GM20431 (cell line): ENCODE measurements at regions not wholly inside any gene's neighbourhood (a gene's known extent, or its start where the extent isn't known, plus 50 kb on each side); places are given as distances from the start of the nearest gene placed in this dataset.

Experiments used
- in situ Hi-C: fragments of 300-500 bp; cut with MseI, MboI; formaldehyde crosslinking; loops from one replicate; pipeline ENCODE4 v1.15.0; 2020; ENCODE audit warnings: low sequenced_read_pairs; ENCODE audit not compliant: unreplicated experiment

DNA sequence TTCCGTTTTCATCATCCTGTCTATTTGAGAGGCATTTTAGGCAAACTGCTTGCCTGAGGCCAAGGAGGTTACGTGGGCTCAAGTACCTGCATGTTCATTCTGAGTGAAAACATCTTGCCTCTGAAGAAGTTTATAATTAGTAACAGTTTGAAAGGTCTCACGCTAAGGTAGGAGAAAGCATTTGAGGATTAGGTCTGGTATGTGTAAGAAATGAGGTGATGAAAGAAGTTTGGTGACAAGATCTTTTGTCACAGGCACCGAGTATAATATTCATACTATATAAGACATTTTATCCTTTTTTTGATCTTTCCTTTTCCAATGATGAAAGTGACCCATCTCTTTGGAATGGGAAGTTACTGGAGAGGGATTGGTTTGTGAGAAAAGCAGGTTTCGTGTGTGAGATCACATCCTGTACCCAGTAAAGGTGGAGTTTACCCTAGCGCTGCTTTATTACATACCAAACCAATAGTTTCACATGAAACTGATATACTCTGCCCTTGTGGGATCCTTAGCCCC lies 98.7 kb upstream of the PDC start:
- in situ Hi-C loops = no loop called here

GRCh38 chr1:186557147-186557777 lies 96.3 kb upstream of the PDC start:
- in situ Hi-C loops = no loop called here

DNA sequence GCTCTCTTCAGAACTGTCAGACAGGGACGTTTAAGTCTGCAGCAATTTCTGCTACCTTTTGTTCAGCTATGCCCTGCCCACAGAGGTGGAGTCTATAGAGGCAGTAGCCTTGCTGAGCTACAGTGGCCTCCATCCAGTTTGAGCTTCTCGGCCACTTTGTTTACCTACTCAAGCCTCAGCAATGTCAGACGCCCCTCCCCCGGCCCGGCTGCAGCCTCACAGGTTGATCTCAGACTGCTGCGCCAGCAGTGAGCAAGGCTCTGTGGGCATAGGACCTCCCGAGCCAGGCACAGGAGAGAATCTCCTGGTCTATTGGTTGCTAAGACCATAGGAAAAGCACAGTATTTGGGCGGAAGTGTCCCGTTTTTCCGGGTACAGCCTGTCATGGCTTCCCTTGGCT lies 89.9 kb upstream of the PDC start:
- in situ Hi-C loops = no loop called here

DNA sequence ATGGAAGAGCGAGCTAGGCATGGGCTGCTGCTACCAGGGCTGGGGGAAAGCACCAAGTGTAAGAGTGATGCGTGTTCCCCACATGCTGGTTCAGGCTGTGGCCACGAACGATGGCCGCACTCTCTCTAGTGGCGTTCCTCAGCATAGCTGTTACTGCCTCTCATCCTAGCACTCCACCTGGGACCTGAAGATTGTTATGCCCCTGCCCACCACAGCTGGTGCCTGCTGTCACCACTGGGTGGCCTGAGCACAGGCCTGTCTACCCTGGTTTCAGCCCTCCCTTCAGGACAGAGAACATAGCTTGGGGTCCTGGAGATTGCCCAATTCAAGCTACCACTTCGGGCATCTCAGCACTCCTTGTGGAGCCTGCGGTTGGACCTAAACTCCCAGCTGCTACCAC lies 80.1 kb upstream of the PDC start:
- in situ Hi-C loops = no loop called here

GRCh38 chr1:186540521-186540920 lies 79.6 kb upstream of the PDC start:
- in situ Hi-C loops = no loop called here

GRCh38 chr1:186536273-186536890 lies 75.5 kb upstream of the PDC start:
- in situ Hi-C loops = no loop called here

- in situ Hi-C loops = no loop called here
These were observed 74.6 kb upstream of the PDC start for GRCh38 chr1:186535388-186536133.

- in situ Hi-C loops = no loop called here
These were observed 73.5 kb upstream of the PDC start for GRCh38 chr1:186534401-186534800.

DNA sequence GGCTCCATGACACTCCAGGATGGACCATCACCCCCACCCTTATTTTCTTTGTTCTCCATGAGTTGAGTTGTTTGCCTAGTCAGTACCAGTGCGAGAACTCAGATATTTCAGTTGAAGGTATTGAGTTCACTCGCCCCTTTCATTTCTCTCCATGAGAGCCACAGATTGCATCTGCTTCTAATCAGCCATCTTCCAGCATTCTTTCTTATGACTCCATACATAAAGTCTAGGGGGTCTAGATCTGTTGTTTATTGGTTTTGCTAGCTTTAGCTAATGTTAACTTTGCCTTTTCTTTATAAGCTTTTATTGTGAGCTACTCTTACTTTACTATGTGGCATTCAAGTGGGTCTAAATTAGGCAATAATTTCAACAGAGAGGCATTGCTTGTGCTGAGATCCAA lies 71.6 kb upstream of the PDC start:
- in situ Hi-C loops = no loop called here

DNA sequence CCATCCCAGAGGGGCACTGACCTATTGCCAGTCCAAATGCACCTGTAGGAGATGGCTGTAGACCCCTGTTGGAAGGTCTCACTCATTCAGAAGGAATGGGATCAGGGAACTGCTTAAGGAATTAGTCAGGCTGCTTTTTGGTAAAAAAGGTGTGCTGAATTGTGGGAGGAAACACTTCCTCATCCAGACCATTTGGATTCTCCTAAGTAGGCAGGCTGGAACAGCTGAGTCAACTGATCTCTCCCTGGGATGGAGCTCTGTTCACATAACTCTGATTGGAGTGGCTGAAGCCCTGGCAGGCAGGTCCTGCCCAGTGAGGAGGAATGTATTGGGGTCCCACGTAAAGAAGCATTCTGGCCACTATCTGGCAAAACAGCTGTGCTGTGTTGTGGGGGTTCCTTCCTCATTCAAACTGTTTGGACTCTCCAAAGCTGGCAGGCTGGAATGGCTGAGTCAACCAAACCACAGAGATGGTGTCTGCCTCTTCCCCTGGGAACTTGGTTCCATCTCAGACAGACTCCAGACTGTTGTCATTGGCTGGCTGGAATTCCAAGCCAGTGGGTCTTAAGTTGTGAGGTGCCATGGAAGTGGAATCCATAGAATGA lies 70.7 kb upstream of the PDC start:
- in situ Hi-C loops = no loop called here

DNA sequence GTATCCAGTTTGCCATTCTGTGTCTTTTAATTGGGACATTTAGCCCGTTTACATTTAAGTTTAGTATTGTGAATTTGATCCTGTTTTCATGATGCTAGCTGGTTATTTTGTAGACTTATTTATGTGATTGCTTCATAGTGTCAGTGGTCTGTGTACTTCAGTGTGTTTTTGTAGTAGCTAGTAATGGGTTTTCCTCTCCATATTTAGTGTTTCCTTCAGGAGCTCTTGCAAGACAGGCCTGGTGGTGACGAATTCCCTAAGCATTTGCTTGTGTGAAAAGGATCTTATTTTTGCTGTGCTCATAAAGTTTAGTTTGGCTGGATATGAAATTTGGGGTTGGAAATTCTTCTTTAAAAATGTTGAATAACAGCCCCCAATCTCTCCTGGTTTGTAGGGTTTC lies 69.2 kb upstream of the PDC start:
- in situ Hi-C loops = no loop called here

DNA sequence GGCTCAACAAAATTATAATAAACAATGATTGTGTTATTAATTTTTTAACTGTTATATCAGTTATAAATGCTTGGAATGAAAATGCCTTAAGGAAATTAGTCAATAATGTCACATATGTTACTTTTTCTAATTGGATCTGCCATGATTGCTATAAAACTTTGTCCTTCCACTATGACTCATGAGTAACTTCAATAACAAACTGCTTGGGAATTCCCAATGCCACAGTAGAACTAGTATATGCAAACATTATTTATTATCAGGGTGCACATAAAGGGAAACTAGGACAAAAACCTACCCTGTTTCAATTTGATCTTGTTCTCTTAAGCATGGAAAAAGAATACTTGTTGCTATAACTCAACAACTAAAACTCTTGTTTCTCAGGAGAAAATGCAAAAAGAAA lies 59.1 kb upstream of the PDC start:
- in situ Hi-C loops = no loop called here

GRCh38 chr1:186518822-186519381 lies 58.0 kb upstream of the PDC start:
- in situ Hi-C loops = no loop called here

DNA sequence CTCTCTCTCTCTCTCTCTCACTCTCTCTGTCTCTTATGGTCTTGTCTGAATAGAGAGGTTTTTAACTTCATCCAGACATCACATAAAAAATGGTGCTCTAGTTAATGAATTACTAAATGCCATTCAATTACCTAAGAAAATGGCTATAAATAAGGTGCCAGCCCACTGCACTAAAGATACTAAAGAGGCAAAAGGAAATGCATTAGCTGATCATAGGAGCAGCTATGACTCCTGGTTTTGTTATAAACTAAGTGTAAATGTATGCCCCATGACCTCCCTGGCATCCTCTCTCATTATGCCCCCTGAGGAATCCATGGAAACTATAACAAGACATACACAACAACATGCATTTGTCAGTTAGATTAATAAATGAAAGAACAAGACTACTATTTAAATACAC lies 57.5 kb upstream of the PDC start:
- in situ Hi-C loops = no loop called here

DNA sequence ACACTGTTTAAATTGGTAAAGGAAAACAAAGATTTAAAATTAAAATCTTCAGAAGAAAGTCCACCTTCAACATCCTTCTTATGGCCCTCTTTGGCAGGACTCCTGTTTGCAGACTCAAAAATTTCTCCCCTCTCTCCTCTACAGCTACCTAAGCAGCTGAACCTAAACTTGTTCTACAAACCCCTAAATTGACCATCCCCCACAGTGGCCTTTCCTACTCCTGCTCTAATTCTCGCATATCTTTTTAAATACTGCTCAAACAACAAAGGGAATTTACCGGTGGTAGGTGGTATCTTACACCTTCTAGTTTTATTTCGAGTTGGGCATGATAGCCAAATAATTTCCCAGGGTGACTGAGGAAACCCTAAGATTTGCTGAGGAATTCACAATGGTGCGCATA lies 53.5 kb upstream of the PDC start:
- in situ Hi-C loops = no loop called here

DNA sequence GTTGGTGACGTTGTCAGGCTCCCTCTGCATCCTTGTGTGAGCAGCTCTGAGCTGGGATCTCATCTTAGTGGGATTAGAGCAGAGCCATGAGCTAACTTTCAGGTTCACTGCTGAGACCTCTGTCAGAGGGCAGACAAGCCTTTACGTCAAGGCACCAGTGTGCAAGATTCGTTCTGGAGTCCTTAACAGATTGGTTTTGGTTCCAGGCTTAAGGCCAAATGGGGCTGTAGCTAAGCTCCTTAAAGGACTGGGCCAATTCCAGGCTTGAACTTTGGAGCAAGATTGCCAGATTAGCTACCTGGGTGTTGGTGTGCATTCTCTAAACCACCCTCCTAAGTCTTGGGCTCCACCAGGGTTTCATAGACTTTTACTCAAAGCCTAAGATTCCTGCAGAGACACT lies 52.6 kb upstream of the PDC start:
- in situ Hi-C loops = no loop called here

- in situ Hi-C loops = no loop called here
These were observed 52.0 kb upstream of the PDC start for GRCh38 chr1:186512698-186513457.

- in situ Hi-C loops = no loop called here
These were observed 51.1 kb upstream of the PDC start for GRCh38 chr1:186511761-186512637.
